ENCODE measurements at regions not wholly inside any gene's neighbourhood (a gene's known extent, or its start where the extent isn't known, plus 50 kb on each side); places are given as distances from the start of the nearest gene placed in this dataset.

GRCh38 chr5:103424453-103425205 is 138.0 kb downstream of the NUDT12 start:
- TF ChIP-seq CTCF (IDR thresholded peaks at IDR 0.05) = no peak
- TF ChIP-seq POLR2A (IDR thresholded peaks at IDR 0.05) = no peak
